Heart left ventricle (tissue), 13 donors: ENCODE measurements at regions not wholly inside any gene's neighbourhood (a gene's known extent, or its start where the extent isn't known, plus 50 kb on each side); places are given as distances from the start of the nearest gene placed in this dataset.
"Not testable (repeated sequence)": the region's sequence is repeated elsewhere in the genome, so short reads cannot be mapped to it uniquely, and the experiment has no call there.

Source experiments
- CTCF ChIP-seq, 12 donors: fragments of 200-600 bp; sonication (generic) in 4 of 12; IDR thresholded peaks; one replicate each; pipeline versions ENCODE4 v1.5.0 to v1.8.0; 2018 to 2022; ENCODE audit warnings: antibody characterized with exemption in 12 of 12, mild to moderate bottlenecking in 5 of 12
- POLR2A ChIP-seq, 2 donors: fragments of 450-650 bp; IDR thresholded peaks; one replicate each; pipeline ENCODE4 v1.6.1; 2017; ENCODE audit warnings: antibody characterized with exemption in 2 of 2, mild to moderate bottlenecking in 2 of 2, moderate library complexity in 2 of 2
- donor health status: ischemic (EF 13 %, LVEDD 7.1; RV severe dilation, severe dysfunction).
- donor health status: DM: no; HTN: yes; CAD: no.
- donor health status: DM: no; HTN: no; CAD: no.
- donor health status: ischemic (EF 25% LVEDD 6.9; RV normal size, moderate dysfunction).
- donor health status: ischemic (EF 25% LVEDD 5.7; RV mildly dilated, moderate dysfunction).
- donor health status: ischemic (EF 35%, LVEDD 5.7; RV mildly dilated, moderate dysfunction).
- donor health status: nonischemic (EF 11% LVEDD 7.7; RV severe dilation, severe dysfunction).
- donor health status: DM: yes; HTN: yes; CAD: no.
- donor health status: PGD.
- donor health status: ischemic (EF 29% LVEDD 5.4; RV normal size, mild dysfunction).
- donor health status: nonischemic (EF 23%, LVEDD 6.1; RV moderate dilation, normal function).

- not testable (repeated sequence) for TF ChIP-seq CTCF, POLR2A (IDR thresholded peaks at IDR 0.05)
Measured at GRCh38 chr4:33979781-33980180, 2264.5 kb downstream of the ARAP2 start.
